ENCODE measurements at regions not wholly inside any gene's neighbourhood (a gene's known extent, or its start where the extent isn't known, plus 50 kb on each side); places are given as distances from the start of the nearest gene placed in this dataset.

DNA sequence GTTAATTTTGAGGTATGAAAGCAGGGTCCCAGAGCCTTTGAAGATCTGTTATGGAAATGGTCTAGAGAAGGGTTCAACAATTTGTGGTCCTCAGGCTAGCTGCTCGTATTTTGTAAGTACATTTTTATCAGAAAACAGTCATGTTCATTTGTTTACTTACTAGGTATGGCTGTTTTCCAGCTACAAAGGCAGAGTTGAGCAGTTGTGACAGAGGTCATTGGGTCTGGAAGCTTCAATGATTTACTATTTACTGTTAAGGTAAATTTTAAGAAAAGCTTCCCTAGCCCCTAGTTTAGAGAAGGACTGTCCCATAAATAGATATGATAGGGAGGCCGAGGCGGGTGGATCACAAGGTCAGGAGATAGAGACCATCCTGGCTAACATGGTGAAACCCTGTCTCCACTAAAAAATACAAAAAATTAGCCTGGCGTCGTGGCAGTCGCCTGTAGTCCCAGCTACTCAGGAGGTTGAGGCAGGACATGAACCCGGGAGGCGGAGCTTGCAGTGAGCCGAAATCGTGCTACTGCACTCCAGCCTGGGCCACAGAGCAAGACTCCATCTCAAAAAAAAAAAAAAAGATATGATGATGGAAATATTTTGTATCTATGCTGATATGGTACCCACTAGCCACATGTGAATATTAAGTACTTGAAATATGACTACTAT lies 538.4 kb upstream of the CITED2 start:
- peak in 1 of 2 donors; percentile 20 for DNase-seq
- Histone ChIP-seq H3K36me3 (ENCODE audit: control insufficient read depth, insufficient read depth, low read length) (no peaks in the 10 kb centered on the region), H3K9me3 (ENCODE audit: control insufficient read depth, low read depth, low read length) (peaks cover 6% of the 10 kb centered on the region), H3K27ac (ENCODE audit: low read length) (no peak overlapping the region), H3K4me3 (ENCODE audit: low read length) (no peak overlapping the region), H3K4me1 (ENCODE audit: control insufficient read depth, insufficient read depth, low read length) (no peaks in the 10 kb centered on the region), H3K27me3 (ENCODE audit: control insufficient read depth, insufficient read depth, low read length) (no peaks in the 10 kb centered on the region)
- WGBS (ENCODE audit: insufficient coverage, low lambda C conversion rate), result no CpG with 5 or more reads among the region's 10 CpGs

GRCh38 chr6:139909992-139910391 lies 535.5 kb upstream of the CITED2 start:
- DNase-seq, result no peak
- Histone ChIP-seq H3K36me3 (ENCODE audit: control insufficient read depth, insufficient read depth, low read length) (no peaks in the 10 kb centered on the region), H3K27me3 (ENCODE audit: control insufficient read depth, insufficient read depth, low read length) (no peaks in the 10 kb centered on the region), H3K4me3 (ENCODE audit: low read length) (no peak overlapping the region), H3K4me1 (ENCODE audit: control insufficient read depth, insufficient read depth, low read length) (peaks cover 7% of the 10 kb centered on the region), H3K9me3 (ENCODE audit: control insufficient read depth, low read depth, low read length) (peaks cover 6% of the 10 kb centered on the region), H3K27ac (ENCODE audit: low read length) (no peak overlapping the region)

DNA sequence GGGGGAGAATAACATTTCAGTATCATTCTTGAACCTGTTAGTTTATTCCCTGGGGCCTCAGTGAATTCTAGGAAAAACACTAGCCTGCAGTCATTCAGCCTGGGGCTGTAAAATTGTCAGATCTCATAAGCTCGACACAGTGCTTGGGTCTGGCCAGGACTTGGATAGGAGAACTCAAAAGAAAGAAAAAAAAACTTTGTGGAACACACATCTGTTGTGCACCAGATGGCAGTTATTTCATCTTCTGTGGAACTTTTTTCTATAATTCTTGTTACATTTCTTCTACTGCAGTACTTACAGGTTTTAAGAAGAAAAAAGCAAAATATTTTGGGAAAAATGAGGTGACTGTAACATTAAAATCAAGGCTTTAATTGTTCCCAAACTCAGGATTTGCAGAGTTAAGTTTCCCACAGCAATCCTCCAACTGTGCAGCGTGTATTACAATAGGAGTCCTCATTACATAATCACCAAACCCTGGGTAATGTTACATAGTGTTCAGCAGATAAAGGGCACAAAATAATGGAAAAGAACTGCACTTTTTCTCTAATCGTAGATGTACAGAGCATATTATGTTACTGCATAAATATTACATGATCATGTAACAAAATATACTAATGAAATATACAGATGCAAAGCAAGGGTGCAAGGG lies 531.1 kb upstream of the CITED2 start:
- no peak for DNase-seq
- no peaks in the 10 kb centered on the region for H3K36me3 ChIP-seq (ENCODE audit: control insufficient read depth, insufficient read depth, low read length)
- H3K27me3 ChIP-seq (ENCODE audit: control insufficient read depth, insufficient read depth, low read length), result no peaks in the 10 kb centered on the region
- H3K27ac ChIP-seq (ENCODE audit: low read length), result no peak overlapping the region
- H3K4me3 ChIP-seq (ENCODE audit: low read length), result no peak overlapping the region
- H3K9me3 ChIP-seq (ENCODE audit: control insufficient read depth, low read depth, low read length), result no peaks in the 10 kb centered on the region
- H3K4me1 ChIP-seq (ENCODE audit: control insufficient read depth, insufficient read depth, low read length), result peaks cover 21% of the 10 kb centered on the region
- WGBS (ENCODE audit: insufficient coverage, low lambda C conversion rate), result no CpG with 5 or more reads among the region's 3 CpGs

- H3K27ac ChIP-seq (ENCODE audit: low read length), result peak overlapping the region; percentile 81
- no peak overlapping the region for H3K4me3 ChIP-seq (ENCODE audit: low read length)
- H3K9me3 ChIP-seq (ENCODE audit: control insufficient read depth, low read depth, low read length), result no peaks in the 10 kb centered on the region
- H3K27me3 ChIP-seq (ENCODE audit: control insufficient read depth, insufficient read depth, low read length), result no peaks in the 10 kb centered on the region
- H3K36me3 ChIP-seq (ENCODE audit: control insufficient read depth, insufficient read depth, low read length), result no peaks in the 10 kb centered on the region
- H3K4me1 ChIP-seq (ENCODE audit: control insufficient read depth, insufficient read depth, low read length), result peaks cover 21% of the 10 kb centered on the region
- DNase-seq, result peak in 1 of 2 donors; percentile 54
- WGBS (ENCODE audit: insufficient coverage, low lambda C conversion rate), result no CpG with 5 or more reads among the region's 1 CpG
Observed at GRCh38 chr6:139904568-139904967, 530.1 kb upstream of the CITED2 start.

- H3K27me3 ChIP-seq (ENCODE audit: control insufficient read depth, insufficient read depth, low read length), result no peaks in the 10 kb centered on the region
- H3K36me3 ChIP-seq (ENCODE audit: control insufficient read depth, insufficient read depth, low read length), result no peaks in the 10 kb centered on the region
- peaks cover 21% of the 10 kb centered on the region for H3K4me1 ChIP-seq (ENCODE audit: control insufficient read depth, insufficient read depth, low read length)
- no peak overlapping the region for H3K4me3 ChIP-seq (ENCODE audit: low read length)
- no peaks in the 10 kb centered on the region for H3K9me3 ChIP-seq (ENCODE audit: control insufficient read depth, low read depth, low read length)
- DNase-seq, result no peak
- peak overlapping the region; percentile 81 for H3K27ac ChIP-seq (ENCODE audit: low read length)
Observed at GRCh38 chr6:139904158-139904533, 529.7 kb upstream of the CITED2 start.

- Histone ChIP-seq H3K27ac (ENCODE audit: low read length) (peak overlapping the region; percentile 81), H3K27me3 (ENCODE audit: control insufficient read depth, insufficient read depth, low read length) (no peaks in the 10 kb centered on the region), H3K36me3 (ENCODE audit: control insufficient read depth, insufficient read depth, low read length) (no peaks in the 10 kb centered on the region), H3K9me3 (ENCODE audit: control insufficient read depth, low read depth, low read length) (no peaks in the 10 kb centered on the region), H3K4me3 (ENCODE audit: low read length) (no peak overlapping the region), H3K4me1 (ENCODE audit: control insufficient read depth, insufficient read depth, low read length) (peaks cover 21% of the 10 kb centered on the region)
- peak; percentile 82 to 92 for DNase-seq
- WGBS (ENCODE audit: insufficient coverage, low lambda C conversion rate), result no CpG with 5 or more reads among the region's 2 CpGs
Observed at GRCh38 chr6:139903411-139904157, 529.1 kb upstream of the CITED2 start.

DNA sequence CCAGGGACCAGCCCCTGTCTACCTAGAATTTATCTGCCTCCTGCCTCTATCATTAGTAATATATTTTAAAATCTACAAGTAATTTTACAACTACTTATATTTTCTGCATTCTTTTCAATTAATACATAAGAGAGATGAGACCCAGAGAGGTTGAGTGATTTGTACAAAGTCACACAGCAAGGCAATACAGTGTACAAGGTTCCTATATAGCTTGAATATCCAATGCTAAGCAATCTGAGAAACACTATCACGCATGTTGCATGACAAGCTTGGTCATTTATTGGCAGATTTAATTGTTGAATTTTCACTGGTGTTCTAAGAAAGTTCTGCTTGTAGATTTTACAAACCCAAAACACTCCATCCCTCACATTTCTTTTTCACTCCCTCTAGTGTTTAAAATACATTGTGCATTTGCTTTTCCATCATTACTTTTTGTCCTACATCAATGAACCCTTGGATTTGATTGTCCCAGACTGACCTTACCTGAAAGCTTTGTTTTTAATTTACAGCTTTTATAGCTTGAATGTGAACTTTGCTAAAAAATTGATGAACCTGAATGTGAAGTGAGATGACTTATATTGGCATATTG lies 520.9 kb upstream of the CITED2 start:
- DNase-seq, result no peak
- Histone ChIP-seq H3K27ac (ENCODE audit: low read length) (no peak overlapping the region), H3K27me3 (ENCODE audit: control insufficient read depth, insufficient read depth, low read length) (no peaks in the 10 kb centered on the region), H3K4me3 (ENCODE audit: low read length) (no peak overlapping the region), H3K36me3 (ENCODE audit: control insufficient read depth, insufficient read depth, low read length) (no peaks in the 10 kb centered on the region), H3K4me1 (ENCODE audit: control insufficient read depth, insufficient read depth, low read length) (no peaks in the 10 kb centered on the region), H3K9me3 (ENCODE audit: control insufficient read depth, low read depth, low read length) (no peaks in the 10 kb centered on the region)
- WGBS (ENCODE audit: insufficient coverage, low lambda C conversion rate), result no CpG with 5 or more reads among the region's 1 CpG

DNA sequence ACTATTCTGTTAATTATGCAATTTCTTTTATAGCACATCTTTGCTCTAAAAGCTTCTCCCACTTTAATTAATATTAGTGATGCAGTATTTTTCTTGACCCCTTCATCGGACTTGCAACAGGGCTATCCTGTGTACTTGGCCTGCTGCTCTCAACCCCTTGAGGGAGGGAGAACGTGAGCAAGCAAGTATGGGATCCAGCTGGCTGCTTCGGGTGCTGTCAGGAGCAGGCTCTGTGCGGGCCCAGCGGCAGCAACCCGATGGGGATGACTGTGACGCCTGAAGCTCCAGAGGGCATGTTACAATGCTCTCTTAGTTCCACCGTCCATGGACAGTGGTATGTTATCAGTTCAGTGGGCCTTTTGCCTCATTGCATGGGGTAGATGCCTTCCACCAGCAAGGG lies 519.8 kb upstream of the CITED2 start:
- no peaks in the 10 kb centered on the region for H3K4me1 ChIP-seq (ENCODE audit: control insufficient read depth, insufficient read depth, low read length)
- no peak overlapping the region for H3K27ac ChIP-seq (ENCODE audit: low read length)
- no CpG with 5 or more reads among the region's 8 CpGs for WGBS (ENCODE audit: insufficient coverage, low lambda C conversion rate)
- no peaks in the 10 kb centered on the region for H3K9me3 ChIP-seq (ENCODE audit: control insufficient read depth, low read depth, low read length)
- no peak for DNase-seq
- no peak overlapping the region for H3K4me3 ChIP-seq (ENCODE audit: low read length)
- H3K36me3 ChIP-seq (ENCODE audit: control insufficient read depth, insufficient read depth, low read length), result no peaks in the 10 kb centered on the region
- H3K27me3 ChIP-seq (ENCODE audit: control insufficient read depth, insufficient read depth, low read length), result no peaks in the 10 kb centered on the region

GRCh38 chr6:139891471-139891870 lies 517.0 kb upstream of the CITED2 start:
- Histone ChIP-seq H3K27me3 (ENCODE audit: control insufficient read depth, insufficient read depth, low read length) (no peaks in the 10 kb centered on the region), H3K4me1 (ENCODE audit: control insufficient read depth, insufficient read depth, low read length) (peaks cover 8% of the 10 kb centered on the region), H3K27ac (ENCODE audit: low read length) (no peak overlapping the region), H3K9me3 (ENCODE audit: control insufficient read depth, low read depth, low read length) (no peaks in the 10 kb centered on the region), H3K4me3 (ENCODE audit: low read length) (no peak overlapping the region), H3K36me3 (ENCODE audit: control insufficient read depth, insufficient read depth, low read length) (no peaks in the 10 kb centered on the region)
- DNase-seq, result no peak
- no CpG with 5 or more reads among the region's 4 CpGs for WGBS (ENCODE audit: insufficient coverage, low lambda C conversion rate)

DNA sequence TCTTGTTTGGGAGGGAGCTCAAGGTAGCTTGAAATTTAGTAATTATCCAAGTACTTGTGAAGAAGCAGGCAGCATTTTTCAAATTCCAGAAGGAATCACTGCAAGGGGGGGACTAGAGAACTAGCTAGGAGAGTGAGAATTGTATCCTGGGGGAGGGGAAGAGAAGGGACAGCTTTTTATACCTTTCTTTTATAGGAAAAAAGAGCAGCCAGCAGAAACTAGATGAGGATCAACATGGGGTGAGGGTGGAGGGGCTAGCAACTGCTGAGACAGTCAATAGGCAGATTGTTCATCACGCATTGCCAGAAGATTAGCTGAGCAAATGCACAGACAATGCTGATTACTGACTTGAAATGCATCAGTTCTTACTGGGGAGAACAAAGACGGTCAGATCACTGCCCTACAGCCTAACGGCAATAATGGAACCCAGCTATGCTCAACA lies 514.3 kb upstream of the CITED2 start:
- Histone ChIP-seq H3K27me3 (ENCODE audit: control insufficient read depth, insufficient read depth, low read length) (no peaks in the 10 kb centered on the region), H3K27ac (ENCODE audit: low read length) (no peak overlapping the region), H3K4me3 (ENCODE audit: low read length) (no peak overlapping the region), H3K36me3 (ENCODE audit: control insufficient read depth, insufficient read depth, low read length) (no peaks in the 10 kb centered on the region), H3K9me3 (ENCODE audit: control insufficient read depth, low read depth, low read length) (no peaks in the 10 kb centered on the region), H3K4me1 (ENCODE audit: control insufficient read depth, insufficient read depth, low read length) (peaks cover 12% of the 10 kb centered on the region)
- WGBS (ENCODE audit: insufficient coverage, low lambda C conversion rate), result no CpG with 5 or more reads among the region's 3 CpGs
- no peak for DNase-seq

Data from large intestine (tissue), 3 donors.